GM06990 (cell line): ENCODE measurements at regions not wholly inside any gene's neighbourhood (a gene's known extent, or its start where the extent isn't known, plus 50 kb on each side); places are given as distances from the start of the nearest gene placed in this dataset.

Source experiments
- DNase-seq: peaks from one replicate; pipeline ENCODE4 v3.0.0-alpha.2; 2011; ENCODE audit not compliant: insufficient read length; ENCODE audit errors: extremely low read depth
- H3K27me3 ChIP-seq: replicated peaks from 2 replicates; pipeline ENCODE4 v1.6.0; 2011; ENCODE audit warnings: low read length; ENCODE audit not compliant: control insufficient read depth, insufficient read depth
- H3K36me3 ChIP-seq: 2 replicates; pipeline ENCODE4 v1.5.1; 2011; ENCODE audit warnings: low read length; ENCODE audit not compliant: control insufficient read depth, insufficient read depth
- H3K4me3 ChIP-seq: replicated peaks from 2 replicates; pipeline ENCODE4 v1.5.1; 2011; ENCODE audit warnings: low read depth, mild to moderate bottlenecking, control low read depth, low read length
- TF ChIP-seq, protein P1 (sequence below): IDR thresholded peaks from 2 replicates; pipeline ENCODE4 v1.5.1; 2011; ENCODE audit warnings: low read length, control low read depth, mild to moderate bottlenecking, inconsistent platforms; ENCODE audit not compliant: insufficient read depth, poor library complexity, severe bottlenecking

DNA sequence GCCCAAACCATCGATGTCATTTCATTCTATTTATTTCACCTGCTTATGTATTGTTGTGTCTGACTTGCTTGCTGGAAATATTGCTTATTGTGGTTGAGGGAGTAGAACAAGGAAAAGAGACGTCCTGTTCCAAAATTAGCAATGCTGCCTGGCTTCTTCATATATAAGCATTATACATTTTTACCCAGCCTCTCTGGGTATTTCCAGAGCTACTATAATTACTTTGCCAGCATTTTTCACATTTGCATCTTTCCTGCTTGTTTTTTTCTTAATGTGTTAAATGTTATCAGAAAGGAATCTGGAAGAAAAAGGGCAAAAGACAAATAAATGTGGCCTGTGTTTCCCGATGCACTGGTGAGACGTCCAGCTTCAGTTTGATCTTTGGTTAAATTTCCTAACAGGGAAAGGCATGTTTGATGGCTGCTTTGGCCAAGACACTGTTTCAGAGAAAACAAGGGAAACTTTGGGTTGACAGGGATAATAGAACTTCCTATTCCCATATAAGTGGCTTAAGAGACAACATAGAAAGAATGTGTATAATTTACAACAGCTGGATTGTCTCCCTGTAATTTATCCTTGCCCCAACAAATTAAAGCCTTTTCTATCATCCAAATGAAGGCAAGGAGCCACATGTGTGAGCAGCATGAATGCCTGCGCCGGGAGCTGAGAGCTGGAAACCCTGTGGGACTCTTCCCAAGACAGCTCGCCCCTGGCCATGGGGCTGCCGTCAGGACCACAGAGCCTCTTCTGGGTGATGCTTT is 671.1 kb upstream of the CELF2 start:
- DNase-seq: no peak
- Histone ChIP-seq H3K36me3 (no peaks in the 10 kb centered on the region), H3K27me3 (no peaks in the 10 kb centered on the region), H3K4me3 (no peak overlapping the region)
- TF ChIP-seq, protein P1, sequence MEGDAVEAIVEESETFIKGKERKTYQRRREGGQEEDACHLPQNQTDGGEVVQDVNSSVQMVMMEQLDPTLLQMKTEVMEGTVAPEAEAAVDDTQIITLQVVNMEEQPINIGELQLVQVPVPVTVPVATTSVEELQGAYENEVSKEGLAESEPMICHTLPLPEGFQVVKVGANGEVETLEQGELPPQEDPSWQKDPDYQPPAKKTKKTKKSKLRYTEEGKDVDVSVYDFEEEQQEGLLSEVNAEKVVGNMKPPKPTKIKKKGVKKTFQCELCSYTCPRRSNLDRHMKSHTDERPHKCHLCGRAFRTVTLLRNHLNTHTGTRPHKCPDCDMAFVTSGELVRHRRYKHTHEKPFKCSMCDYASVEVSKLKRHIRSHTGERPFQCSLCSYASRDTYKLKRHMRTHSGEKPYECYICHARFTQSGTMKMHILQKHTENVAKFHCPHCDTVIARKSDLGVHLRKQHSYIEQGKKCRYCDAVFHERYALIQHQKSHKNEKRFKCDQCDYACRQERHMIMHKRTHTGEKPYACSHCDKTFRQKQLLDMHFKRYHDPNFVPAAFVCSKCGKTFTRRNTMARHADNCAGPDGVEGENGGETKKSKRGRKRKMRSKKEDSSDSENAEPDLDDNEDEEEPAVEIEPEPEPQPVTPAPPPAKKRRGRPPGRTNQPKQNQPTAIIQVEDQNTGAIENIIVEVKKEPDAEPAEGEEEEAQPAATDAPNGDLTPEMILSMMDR: no peak

DNA sequence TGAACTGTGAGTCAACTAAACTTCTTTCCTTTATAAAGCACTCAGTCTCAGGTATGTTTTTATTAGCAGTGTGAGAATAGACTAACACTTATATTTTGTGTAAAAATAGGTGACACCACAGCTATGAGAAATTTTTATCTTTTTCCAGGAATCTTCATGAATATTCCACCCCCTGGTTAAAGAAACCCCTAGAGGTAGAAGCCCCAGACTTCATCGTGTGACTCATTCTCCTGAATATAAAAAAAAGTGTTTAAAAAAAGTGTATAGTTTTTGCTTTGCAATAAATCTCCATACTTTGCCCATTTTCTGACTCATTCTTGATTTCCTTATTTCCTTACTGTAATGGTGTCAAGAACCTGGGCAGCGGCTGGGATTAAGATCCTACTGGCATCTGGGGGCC is 667.6 kb upstream of the CELF2 start:
- TF ChIP-seq, protein P1: no peak
- H3K4me3 ChIP-seq: no peak overlapping the region
- H3K27me3 ChIP-seq: no peaks in the 10 kb centered on the region
- no peaks in the 10 kb centered on the region for H3K36me3 ChIP-seq
- DNase-seq: no peak

GRCh38 chr10:10351451-10351850 is 666.2 kb upstream of the CELF2 start:
- TF ChIP-seq, protein P1: no peak
- Histone ChIP-seq H3K27me3 (no peaks in the 10 kb centered on the region), H3K4me3 (no peak overlapping the region), H3K36me3 (no peaks in the 10 kb centered on the region)
- no peak for DNase-seq

DNA sequence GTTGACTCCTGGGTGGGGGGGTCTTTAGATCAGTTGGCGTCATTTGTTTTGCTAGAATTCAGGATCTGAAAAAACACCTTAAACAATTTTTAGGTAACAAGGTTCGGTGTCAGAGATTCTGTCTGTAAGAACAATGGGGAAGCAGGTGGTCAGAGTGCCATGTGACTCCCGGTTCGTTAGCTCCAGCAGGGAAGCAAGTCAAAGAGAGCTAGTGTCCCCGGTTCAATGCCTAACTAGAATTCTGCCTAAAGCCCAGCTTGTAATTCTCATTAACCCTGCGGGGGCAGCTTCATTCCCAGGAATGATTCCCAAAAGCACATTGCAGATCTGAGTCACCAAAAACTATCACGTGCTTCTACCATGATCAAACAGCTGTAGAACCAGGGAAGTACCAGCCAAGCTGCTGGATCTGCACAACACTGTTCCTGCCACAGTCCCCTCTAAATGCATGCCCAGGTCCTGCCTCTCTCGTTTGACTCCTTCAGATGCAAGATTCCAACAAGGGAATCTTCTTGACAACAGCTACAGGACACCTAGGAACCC is 664.3 kb upstream of the CELF2 start:
- H3K36me3 ChIP-seq: no peaks in the 10 kb centered on the region
- TF ChIP-seq, protein P1: no peak
- H3K4me3 ChIP-seq: no peak overlapping the region
- no peaks in the 10 kb centered on the region for H3K27me3 ChIP-seq
- no peak for DNase-seq

DNA sequence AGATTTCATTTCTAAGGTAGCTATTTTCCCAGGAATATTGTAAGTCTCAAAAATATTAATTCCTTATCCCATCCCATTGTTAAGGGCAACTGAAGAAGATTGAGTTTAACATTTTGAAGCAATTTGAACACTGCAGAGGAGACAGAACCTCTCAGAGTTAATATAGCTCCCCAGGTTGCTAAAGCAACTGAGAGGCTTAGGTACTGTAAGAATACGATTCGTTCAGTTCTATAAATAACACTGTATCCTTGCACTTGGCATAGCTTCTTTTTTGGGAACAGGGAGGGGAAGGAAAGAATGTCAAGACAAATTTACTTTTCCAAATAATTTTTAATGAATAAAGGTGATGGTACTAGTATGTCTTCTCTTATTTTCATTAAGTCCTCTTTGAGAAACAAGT is 658.4 kb upstream of the CELF2 start:
- Histone ChIP-seq H3K27me3 (no peaks in the 10 kb centered on the region), H3K36me3 (no peaks in the 10 kb centered on the region), H3K4me3 (no peak overlapping the region)
- TF ChIP-seq, protein P1: no peak
- DNase-seq: no peak
